HG02798 (cell line): ENCODE measurements at regions not wholly inside any gene's neighbourhood (a gene's known extent, or its start where the extent isn't known, plus 50 kb on each side); places are given as distances from the start of the nearest gene placed in this dataset.

Experiments
- ATAC-seq: cut with Tn5 transposase; IDR thresholded peaks from one replicate; pipeline ENCODE4 v1.9.1; 2021; ENCODE audit warnings: mild to moderate bottlenecking; ENCODE audit not compliant: unreplicated experiment, poor library complexity

DNA sequence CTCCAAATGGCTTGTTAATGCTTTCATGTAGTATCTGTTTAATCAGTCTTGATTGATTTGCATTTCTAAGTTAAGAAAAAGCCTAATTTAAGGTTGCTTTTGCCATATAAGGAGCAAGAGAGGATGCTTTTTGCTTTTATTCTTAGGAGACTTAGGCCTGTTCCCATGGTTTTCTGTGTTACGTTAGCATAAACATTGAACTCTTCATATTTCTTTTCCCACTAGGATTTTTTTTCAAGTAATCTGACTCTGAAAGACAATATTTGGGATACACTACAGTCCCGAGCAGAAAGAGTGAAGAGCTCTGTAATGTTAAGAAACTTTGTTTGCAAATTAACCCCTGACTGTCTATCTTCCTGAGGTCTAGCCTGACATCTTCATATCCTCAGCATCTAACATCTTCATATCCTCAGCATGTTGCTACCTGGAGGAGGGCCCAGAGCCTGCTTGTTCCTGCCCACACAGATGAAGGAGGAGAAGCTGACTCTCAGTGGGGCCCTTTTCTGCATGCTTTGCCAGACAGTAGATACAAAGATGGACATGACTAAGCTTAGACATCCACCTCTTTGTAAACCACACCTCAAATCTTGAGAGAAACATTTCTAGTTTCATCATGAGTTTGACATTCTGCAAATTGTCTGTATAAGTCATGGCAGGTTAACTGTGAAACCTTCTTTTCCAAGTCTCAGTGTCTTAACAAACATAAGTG is 86.2 kb upstream of the COL6A5 start:
- ATAC-seq = no peak

GRCh38 chr3:130260918-130261317 is 84.6 kb upstream of the COL6A5 start:
- ATAC-seq = no peak

GRCh38 chr3:130263708-130264107 is 81.8 kb upstream of the COL6A5 start:
- ATAC-seq = no peak

- no peak for ATAC-seq
Observed at GRCh38 chr3:130266817-130267216, 78.7 kb upstream of the COL6A5 start.

DNA sequence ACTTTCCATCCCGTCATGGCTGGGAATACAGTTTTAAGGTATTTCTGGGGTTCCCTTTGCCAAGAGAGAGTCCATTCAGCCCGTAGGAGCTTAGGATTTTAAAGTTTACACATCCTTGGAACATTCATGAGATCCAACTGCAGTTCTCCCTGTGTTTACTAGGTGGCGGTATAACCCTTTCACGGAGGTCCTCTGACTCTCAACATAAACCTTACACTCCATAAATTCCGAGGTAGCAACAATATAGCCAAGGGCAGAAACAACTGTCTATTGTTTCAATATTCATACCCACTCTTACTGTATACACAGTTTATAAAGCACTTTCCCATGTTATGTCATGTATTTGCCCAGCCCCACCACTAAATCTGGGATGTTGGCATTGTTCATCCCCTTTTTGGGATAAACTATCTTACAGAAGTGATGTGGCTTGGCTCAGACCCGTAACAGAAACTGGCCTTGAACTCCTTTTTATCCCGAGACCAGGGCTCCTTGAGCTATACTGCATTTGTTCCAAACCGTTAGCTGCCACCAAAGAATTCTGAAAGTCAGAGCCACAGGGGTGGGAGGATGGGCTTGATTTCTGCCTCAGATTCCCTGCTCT is 69.2 kb upstream of the COL6A5 start:
- ATAC-seq = peak; percentile 73

DNA sequence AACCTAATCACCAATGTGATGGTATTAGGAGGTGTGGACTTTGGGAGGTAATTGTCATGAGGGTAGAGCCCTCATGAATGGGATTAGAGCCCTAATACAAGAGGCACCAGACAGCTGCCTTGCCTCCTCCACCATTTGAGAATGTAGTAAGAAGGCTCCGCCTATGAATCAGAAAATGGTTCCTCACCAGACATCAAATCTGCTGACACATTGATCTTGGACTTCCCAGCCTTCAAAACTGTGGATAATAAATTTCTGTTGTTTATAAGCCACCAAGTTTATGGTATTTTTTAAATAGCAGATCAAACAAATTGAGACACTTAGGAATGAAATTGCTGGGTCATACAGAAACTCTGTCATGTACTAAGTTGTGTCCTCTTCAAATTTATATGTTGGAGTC is 56.8 kb upstream of the COL6A5 start:
- no peak for ATAC-seq

DNA sequence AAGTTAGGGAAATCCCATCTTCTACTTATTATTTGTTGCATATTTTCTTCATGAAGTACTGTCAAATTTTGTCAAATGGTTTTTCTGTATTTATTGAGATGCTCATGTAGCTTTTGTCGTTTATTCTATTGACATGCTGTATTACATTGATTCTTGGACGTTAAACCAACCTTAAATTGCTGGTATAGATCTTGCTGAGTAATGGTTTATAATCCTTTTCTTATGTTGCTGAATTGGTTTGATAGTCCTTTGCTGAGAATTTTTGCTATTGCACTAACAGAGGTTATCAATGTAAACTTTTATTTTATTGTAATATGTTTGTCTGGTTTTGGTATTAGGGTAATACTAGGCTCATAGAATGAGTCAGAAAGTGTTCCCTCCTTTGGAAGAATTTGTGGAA is 54.3 kb upstream of the COL6A5 start:
- no peak for ATAC-seq

DNA sequence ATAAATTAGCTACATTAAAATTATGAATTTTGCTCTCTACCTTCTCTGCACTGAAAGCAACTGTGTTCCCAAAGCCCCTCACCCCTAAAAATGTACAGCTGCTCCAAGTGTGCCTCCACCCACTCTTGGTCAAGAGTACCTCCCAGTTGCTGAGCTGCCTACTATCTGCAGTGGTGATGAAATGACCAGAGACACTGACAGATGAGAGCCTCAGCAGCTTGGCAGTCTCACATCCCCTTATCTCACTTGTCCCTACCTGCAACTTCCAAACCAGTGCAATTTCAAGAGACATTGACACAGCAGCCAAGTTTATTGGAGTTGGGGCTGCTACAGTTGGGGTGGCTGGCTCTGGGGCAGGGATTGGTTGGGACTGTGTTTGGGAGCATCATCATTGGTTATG is 52.2 kb upstream of the COL6A5 start:
- no peak for ATAC-seq
